MM.1S (cell line): ENCODE measurements at regions not wholly inside any gene's neighbourhood (a gene's known extent, or its start where the extent isn't known, plus 50 kb on each side); places are given as distances from the start of the nearest gene placed in this dataset.

ENCODE experiments used
- CTCF ChIP-seq: fragments of 300-600 bp; sonication (generic); IDR thresholded peaks from 2 replicates; pipeline ENCODE4 v1.5.1; 2016; ENCODE audit warnings: antibody characterized with exemption, low read length, mixed read lengths
- EZH2 ChIP-seq: fragments of 300-600 bp; sonication (generic); optimal IDR thresholded peaks from 2 replicates; pipeline ENCODE3; 2017; ENCODE audit warnings: low read depth, mild to moderate bottlenecking, antibody characterized with exemption, low read length, mixed read lengths

- TF ChIP-seq EZH2 (no peak), CTCF (no peak)
Measured at GRCh38 chr6:99129835-99130234, 182.1 kb upstream of the FBXL4 start.
